Esophagus muscularis mucosa (tissue), 3 donors: ENCODE measurements at regions not wholly inside any gene's neighbourhood (a gene's known extent, or its start where the extent isn't known, plus 50 kb on each side); places are given as distances from the start of the nearest gene placed in this dataset.

Experiments
- CTCF ChIP-seq, 3 experiments: fragments of 200-600 bp in 2 of 3; fragments of 450-650 bp in 1 of 3; sonication (generic) in 2 of 3; IDR thresholded peaks; one replicate each; pipeline ENCODE4 v1.5.1; 2017 to 2019; ENCODE audit warnings: antibody characterized with exemption in 3 of 3, mild to moderate bottlenecking in 2 of 3, moderate library complexity in 1 of 3
- POLR2A ChIP-seq: fragments of 450-650 bp; IDR thresholded peaks from one replicate; pipeline ENCODE4 v1.6.1; 2017; ENCODE audit warnings: antibody characterized with exemption, moderate library complexity, mild to moderate bottlenecking, low read depth

GRCh38 chr10:121351540-121351939 is 246.7 kb downstream of the FGFR2 start:
- TF ChIP-seq CTCF (IDR thresholded peaks at IDR 0.05) (no peak), POLR2A (no peak)
